ENCODE measurements at regions not wholly inside any gene's neighbourhood (a gene's known extent, or its start where the extent isn't known, plus 50 kb on each side); places are given as distances from the start of the nearest gene placed in this dataset.

DNA sequence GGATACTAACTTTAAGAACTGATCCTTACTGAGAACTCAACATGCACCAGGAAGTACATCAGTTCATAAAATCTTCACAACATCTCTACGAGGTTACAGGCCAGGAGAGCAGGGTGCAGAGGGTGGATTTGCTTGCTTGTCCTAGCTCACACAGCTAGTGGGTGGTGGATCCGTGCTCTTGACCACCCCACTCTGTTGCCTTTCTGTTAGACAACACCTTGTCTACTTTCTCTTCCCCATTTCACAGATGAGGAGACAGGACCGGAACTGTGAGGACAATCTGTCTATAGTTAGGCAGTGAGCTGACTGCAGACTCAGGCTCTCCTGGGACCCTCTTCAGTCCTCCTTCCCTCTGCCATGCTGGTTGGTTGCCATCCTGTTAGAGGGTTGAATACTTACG is 221.7 kb upstream of the TLE3 start:
- H3K27me3 ChIP-seq (ENCODE audit: low read depth) = no peaks in the 10 kb centered on the region
- ATAC-seq (no peak), DNase-seq (no peak)
- intact Hi-C loops (cut with DNase I) = no loop called here
- H3K36me3 ChIP-seq = no peaks in the 10 kb centered on the region
- H3K4me1 ChIP-seq = peaks cover 58% of the 10 kb centered on the region
- no peaks in the 10 kb centered on the region for H3K9me3 ChIP-seq
- no peak overlapping the region for H3K4me3 ChIP-seq
- H3K27ac ChIP-seq = no peak overlapping the region
- TF ChIP-seq, protein P1, sequence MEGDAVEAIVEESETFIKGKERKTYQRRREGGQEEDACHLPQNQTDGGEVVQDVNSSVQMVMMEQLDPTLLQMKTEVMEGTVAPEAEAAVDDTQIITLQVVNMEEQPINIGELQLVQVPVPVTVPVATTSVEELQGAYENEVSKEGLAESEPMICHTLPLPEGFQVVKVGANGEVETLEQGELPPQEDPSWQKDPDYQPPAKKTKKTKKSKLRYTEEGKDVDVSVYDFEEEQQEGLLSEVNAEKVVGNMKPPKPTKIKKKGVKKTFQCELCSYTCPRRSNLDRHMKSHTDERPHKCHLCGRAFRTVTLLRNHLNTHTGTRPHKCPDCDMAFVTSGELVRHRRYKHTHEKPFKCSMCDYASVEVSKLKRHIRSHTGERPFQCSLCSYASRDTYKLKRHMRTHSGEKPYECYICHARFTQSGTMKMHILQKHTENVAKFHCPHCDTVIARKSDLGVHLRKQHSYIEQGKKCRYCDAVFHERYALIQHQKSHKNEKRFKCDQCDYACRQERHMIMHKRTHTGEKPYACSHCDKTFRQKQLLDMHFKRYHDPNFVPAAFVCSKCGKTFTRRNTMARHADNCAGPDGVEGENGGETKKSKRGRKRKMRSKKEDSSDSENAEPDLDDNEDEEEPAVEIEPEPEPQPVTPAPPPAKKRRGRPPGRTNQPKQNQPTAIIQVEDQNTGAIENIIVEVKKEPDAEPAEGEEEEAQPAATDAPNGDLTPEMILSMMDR (IDR thresholded peaks at IDR 0.05) = no peak

DNA sequence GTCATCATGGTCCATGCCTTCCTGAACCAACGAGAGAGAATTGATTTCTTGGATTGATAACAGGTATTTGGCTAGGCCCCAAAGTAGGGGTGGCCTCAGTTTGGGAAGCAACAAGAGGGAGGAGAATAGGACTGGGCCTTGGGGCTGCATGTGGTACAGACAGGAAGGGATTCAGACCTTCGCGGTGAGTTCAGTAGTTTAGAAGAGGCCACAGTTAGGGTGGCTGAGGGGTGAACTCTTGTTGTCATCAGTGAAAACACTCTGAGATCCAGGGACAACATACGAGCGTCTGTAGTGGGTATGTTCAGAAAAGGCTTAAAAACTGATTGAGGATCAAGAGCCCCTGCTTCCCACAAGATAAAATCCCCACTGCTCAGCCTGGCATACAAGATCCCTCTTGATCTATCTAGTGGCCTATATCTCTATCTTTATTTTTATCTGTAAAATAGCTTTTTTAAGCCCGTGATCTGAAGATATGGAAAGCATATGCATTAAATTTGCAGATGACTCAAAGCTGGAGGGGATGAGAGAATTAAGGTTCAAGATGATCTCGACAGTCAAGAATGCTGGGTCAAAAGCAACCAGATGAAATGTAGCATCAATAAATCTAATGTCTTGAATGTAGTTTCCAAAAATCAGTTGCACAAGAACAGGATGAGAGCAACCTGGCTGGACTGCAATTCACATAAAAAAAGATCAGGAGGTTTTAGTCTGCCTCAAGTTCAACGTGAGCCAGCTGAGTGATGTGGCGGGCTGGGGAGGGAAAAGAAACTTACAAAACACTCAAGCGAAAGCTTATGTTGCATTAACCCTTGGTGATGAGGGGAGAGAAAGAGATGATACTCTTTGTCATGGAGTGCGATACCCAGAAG is 221.1 kb upstream of the TLE3 start:
- TF ChIP-seq, protein P1 (IDR thresholded peaks at IDR 0.05) = no peak
- no peaks in the 10 kb centered on the region for H3K9me3 ChIP-seq
- ATAC-seq (no peak), DNase-seq (no peak)
- H3K27me3 ChIP-seq (ENCODE audit: low read depth) = no peaks in the 10 kb centered on the region
- intact Hi-C loops (cut with DNase I) = no loop called here
- no peak overlapping the region for H3K4me3 ChIP-seq
- H3K4me1 ChIP-seq = peaks cover 56% of the 10 kb centered on the region
- H3K36me3 ChIP-seq = no peaks in the 10 kb centered on the region
- H3K27ac ChIP-seq = no peak overlapping the region

DNA sequence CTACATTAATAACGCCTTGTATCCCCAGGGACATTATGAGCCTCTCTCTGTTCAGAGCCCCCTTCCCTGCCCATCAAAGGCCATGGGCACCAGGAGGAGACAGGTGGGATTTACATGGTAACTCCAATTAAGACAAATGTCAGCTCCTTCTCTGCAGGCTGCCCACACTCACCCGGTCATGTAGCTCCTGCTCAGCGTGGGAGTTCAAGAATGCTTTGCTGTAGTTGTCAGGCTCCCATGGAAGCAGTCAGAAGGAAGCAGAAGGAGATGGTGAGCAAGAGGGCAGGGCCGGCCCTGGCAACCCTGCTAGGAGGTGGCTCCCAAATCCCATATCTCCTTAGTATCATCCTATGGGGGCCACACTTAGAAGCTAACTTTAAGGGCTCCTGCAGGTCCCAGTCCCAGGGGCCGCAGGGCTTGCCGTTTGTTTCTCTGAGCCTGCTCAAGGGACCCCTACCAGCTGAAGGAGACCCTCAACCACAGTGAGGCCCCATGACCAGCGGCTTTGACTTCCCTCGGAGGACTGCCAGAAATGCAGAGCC is 218.4 kb upstream of the TLE3 start:
- ATAC-seq (no peak), DNase-seq (no peak)
- Histone ChIP-seq H3K9me3 (no peaks in the 10 kb centered on the region), H3K4me1 (peaks cover 29% of the 10 kb centered on the region), H3K36me3 (no peaks in the 10 kb centered on the region), H3K4me3 (no peak overlapping the region), H3K27ac (no peak overlapping the region), H3K27me3 (ENCODE audit: low read depth) (no peaks in the 10 kb centered on the region)
- TF ChIP-seq, protein P1 (IDR thresholded peaks at IDR 0.05) = no peak
- intact Hi-C loops (cut with DNase I) = no loop called here

DNA sequence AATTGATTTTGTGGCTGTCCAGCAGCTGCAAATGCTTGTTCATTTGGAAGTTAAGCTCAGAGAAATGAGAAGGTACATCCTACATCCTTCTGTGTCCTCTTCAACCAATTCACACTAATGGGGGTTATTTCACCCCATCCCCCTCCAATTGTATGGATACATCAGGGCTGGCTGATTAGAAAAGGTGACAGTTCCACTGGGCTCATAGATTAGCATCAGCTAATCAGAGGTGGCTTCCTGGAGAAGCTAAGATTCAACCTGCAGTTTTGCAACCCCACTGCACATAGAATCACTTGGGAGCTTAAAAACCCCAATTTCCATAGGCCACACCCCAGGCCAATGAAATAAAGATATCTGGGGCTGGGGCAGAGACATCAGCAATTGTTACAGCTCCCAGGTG is 217.7 kb upstream of the TLE3 start:
- Histone ChIP-seq H3K36me3 (no peaks in the 10 kb centered on the region), H3K27ac (no peak overlapping the region), H3K27me3 (ENCODE audit: low read depth) (no peaks in the 10 kb centered on the region), H3K4me1 (peaks cover 22% of the 10 kb centered on the region), H3K4me3 (no peak overlapping the region), H3K9me3 (no peaks in the 10 kb centered on the region)
- TF ChIP-seq, protein P1 (IDR thresholded peaks at IDR 0.05) = no peak
- no peak for ATAC-seq
- intact Hi-C loops (cut with DNase I) = no loop called here
- no peak for DNase-seq

DNA sequence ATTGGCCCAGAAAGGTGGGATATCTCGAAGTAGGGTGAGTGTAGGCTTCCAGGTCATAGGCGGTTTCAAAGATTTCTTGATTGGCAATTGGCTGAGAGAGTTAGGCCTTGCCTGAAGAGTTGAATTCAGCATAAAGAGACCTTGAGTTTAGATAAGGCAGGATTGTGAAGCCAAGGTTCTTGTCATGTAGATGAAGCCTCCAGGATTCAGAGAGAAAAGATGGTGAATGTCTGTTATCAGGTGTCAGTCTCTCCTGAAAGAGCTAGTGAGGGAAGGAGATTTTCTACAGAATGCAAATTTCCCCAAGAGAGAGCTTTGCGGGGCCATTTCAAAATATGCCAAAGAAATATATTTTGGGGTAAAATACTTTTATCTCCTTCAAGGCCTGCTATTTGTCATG is 217.0 kb upstream of the TLE3 start:
- no peak overlapping the region for H3K27ac ChIP-seq
- H3K4me1 ChIP-seq = peaks cover 15% of the 10 kb centered on the region
- no peaks in the 10 kb centered on the region for H3K9me3 ChIP-seq
- DNase-seq (no peak), ATAC-seq (no peak)
- intact Hi-C loops (cut with DNase I) = no loop called here
- no peaks in the 10 kb centered on the region for H3K27me3 ChIP-seq (ENCODE audit: low read depth)
- no peaks in the 10 kb centered on the region for H3K36me3 ChIP-seq
- H3K4me3 ChIP-seq = no peak overlapping the region
- TF ChIP-seq, protein P1 (IDR thresholded peaks at IDR 0.05) = no peak

All from lower lobe of right lung (tissue), 2 donors.